Right atrium auricular region (tissue), 2 donors: ENCODE measurements at regions not wholly inside any gene's neighbourhood (a gene's known extent, or its start where the extent isn't known, plus 50 kb on each side); places are given as distances from the start of the nearest gene placed in this dataset.
"Not testable (repeated sequence)": the region's sequence is repeated elsewhere in the genome, so short reads cannot be mapped to it uniquely, and the experiment has no call there.

Source experiments
- DNase-seq: peaks from one replicate; pipeline ENCODE4 v3.0.0-alpha.2; 2019; ENCODE audit warnings: low spot score
- H3K27ac ChIP-seq, 2 donors: fragments of 200-600 bp; sonication (generic); 1 replicate in 1 of 2; 2 replicates in 1 of 2; pipeline ENCODE4 v1.5.1; 2016 to 2019
- H3K27me3 ChIP-seq, 2 donors: fragments of 200-600 bp; sonication (generic); one replicate each; pipeline versions ENCODE4 v1.5.1 to v1.6.0; 2017 to 2019
- H3K36me3 ChIP-seq: fragments of 200-600 bp; sonication (generic); one replicate; pipeline ENCODE4 v1.5.1; 2016
- H3K4me1 ChIP-seq, 2 donors: fragments of 200-600 bp; sonication (generic); one replicate each; pipeline versions ENCODE4 v1.5.1 to v1.6.0; 2017 to 2019
- H3K4me3 ChIP-seq, 2 donors: fragments of 200-600 bp; sonication (generic); 1 replicate in 1 of 2; 2 replicates in 1 of 2; pipeline ENCODE4 v1.5.1; 2017 to 2019; ENCODE audit warnings: mild to moderate bottlenecking in 1 of 2, moderate library complexity in 1 of 2
- H3K9me3 ChIP-seq, 2 donors: fragments of 200-600 bp; sonication (generic); one replicate each; pipeline ENCODE4 v1.5.1; 2019
- TF ChIP-seq, protein P1 (sequence below), 2 donors: fragments of 200-600 bp; sonication (generic); IDR thresholded peaks; one replicate each; pipeline ENCODE4 v1.5.1; 2019; ENCODE audit warnings: antibody characterized with exemption in 2 of 2

DNA sequence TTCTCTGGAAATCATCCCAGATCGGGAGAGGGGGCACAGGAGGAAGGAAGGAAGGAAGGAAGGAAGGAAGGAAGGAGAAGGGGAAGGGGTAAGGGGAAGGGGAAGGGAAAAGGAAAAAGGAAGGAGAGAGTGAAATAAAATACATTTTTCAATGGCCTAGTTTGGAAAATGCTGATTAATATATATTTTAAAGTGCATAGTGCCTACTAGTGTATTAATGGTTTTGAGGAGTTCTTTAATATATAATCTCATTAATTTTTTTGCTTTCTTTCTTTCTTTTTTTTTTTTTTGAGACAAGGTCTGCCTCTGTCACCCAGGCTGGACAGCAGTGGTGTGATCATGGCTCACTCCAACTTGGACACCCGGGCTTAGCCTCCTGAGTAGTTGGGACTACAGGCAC is 107.8 kb upstream of the FOLH1 start:
- Histone ChIP-seq H3K36me3 (no peaks in the 10 kb centered on the region), H3K27ac (no peak overlapping the region), H3K4me1 (no peaks in the 10 kb centered on the region), H3K27me3 (no peaks in the 10 kb centered on the region), H3K9me3 (no peaks in the 10 kb centered on the region), H3K4me3 (no peak overlapping the region)
- no peak for DNase-seq
- TF ChIP-seq, protein P1, sequence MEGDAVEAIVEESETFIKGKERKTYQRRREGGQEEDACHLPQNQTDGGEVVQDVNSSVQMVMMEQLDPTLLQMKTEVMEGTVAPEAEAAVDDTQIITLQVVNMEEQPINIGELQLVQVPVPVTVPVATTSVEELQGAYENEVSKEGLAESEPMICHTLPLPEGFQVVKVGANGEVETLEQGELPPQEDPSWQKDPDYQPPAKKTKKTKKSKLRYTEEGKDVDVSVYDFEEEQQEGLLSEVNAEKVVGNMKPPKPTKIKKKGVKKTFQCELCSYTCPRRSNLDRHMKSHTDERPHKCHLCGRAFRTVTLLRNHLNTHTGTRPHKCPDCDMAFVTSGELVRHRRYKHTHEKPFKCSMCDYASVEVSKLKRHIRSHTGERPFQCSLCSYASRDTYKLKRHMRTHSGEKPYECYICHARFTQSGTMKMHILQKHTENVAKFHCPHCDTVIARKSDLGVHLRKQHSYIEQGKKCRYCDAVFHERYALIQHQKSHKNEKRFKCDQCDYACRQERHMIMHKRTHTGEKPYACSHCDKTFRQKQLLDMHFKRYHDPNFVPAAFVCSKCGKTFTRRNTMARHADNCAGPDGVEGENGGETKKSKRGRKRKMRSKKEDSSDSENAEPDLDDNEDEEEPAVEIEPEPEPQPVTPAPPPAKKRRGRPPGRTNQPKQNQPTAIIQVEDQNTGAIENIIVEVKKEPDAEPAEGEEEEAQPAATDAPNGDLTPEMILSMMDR (IDR thresholded peaks at IDR 0.05) = no peak

DNA sequence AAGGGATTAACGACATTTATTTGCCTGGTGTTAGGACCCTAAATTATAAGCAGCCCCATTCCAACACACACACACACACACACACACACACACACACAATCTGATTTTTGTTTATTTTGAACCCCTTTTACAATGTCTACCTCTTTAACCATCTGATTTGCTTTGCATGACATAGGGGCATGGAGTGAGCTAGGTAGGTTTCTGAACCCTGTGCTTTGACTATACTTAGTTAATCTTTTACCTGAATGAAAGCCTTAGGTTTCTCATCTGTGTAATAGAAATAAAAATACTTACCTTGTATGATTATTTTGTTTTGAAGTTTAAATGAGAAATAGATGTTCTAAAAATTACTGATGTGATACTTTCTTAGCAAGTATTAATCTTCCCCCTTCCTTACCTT is 94.7 kb upstream of the FOLH1 start:
- TF ChIP-seq, protein P1 (IDR thresholded peaks at IDR 0.05) = no peak
- Histone ChIP-seq H3K4me1 (no peaks in the 10 kb centered on the region), H3K4me3 (no peak overlapping the region), H3K36me3 (no peaks in the 10 kb centered on the region), H3K27me3 (no peaks in the 10 kb centered on the region), H3K9me3 (no peaks in the 10 kb centered on the region), H3K27ac (no peak overlapping the region)
- DNase-seq = no peak

DNA sequence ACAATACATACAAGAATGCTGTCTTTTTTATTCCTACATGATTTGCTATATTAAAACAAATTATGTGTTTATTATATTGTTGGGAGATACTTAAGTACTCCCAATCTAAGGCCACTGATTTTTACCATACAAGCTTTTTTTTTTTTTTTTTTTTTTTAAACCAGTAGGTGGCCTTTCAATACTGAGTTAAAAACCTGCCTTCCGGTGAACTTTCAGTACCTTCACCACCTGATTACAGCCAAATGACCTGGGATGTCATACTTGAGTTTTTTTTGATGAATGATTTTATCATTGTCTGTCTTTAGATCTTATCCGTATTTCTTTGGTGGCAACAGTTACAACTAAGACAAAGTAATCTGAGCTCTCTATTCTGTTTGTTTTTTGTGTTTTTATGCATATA is 94.0 kb upstream of the FOLH1 start:
- no peaks in the 10 kb centered on the region for H3K4me1 ChIP-seq
- no peaks in the 10 kb centered on the region for H3K9me3 ChIP-seq
- no peak for DNase-seq
- no peaks in the 10 kb centered on the region for H3K36me3 ChIP-seq
- no peaks in the 10 kb centered on the region for H3K27me3 ChIP-seq
- TF ChIP-seq, protein P1 (IDR thresholded peaks at IDR 0.05) = no peak
- H3K4me3 ChIP-seq = no peak overlapping the region
- H3K27ac ChIP-seq = no peak overlapping the region

DNA sequence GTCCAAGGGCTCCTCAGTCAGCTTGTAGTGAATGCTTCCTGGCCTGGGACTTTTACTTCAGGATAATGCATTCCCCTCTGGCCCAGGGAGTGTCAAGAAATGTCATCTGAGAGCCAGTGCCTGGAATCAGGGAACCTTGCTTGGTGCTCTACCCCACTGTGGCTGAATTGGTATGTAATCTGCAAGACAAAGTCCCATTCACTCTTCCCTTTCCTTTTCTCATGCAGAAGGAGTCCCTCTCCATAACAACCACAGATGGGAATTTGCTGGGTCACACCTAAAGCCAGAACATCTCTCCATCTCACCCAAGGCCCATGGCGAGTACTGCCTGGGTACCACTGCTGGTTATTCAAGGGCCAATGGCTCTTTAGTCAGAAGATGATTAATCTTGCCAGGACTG is 89.6 kb upstream of the FOLH1 start:
- H3K27me3 ChIP-seq, H3K9me3 ChIP-seq, DNase-seq, H3K4me3 ChIP-seq, H3K27ac ChIP-seq, H3K4me1 ChIP-seq, H3K36me3 ChIP-seq: not testable (repeated sequence)

DNA sequence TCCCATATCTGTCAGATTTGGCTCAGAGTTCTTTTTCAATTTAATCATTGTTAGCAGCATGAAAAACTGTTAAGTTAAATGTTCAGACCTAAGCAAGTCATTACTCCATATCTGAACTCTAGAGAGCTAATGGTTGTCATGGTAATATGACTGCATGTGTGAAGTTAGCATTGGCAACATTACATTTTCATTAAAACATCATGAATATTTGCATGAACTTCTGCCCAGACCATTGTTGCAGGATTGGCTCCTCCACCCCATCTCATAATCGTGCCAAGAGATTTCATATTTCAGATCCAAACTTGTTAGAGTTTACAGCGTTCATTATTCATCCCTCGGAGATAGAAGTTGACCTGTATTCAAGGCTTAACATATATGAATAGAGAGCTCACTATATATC is 75.5 kb upstream of the FOLH1 start:
- not testable (repeated sequence) for DNase-seq

DNA sequence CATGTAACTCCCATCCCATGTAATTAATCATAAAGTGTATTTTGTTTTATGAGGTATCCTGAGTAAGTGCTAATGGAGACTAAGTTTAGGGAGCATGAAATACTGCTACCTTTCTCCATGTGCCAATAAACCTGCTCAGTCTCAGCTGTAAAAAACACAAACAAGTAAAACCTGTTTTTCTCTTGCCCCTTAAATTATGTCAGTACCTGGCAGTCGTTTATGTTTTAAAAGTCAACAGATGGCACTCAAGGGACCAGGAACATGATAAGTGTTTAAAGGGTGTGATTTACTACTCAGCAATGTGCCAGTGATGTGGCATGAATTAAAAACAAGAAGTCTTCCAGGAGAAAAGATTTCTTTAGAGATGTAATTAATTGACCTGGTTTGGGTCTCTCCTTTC is 74.9 kb upstream of the FOLH1 start:
- not testable (repeated sequence) for DNase-seq, H3K4me1 ChIP-seq, H3K36me3 ChIP-seq, H3K27ac ChIP-seq, H3K27me3 ChIP-seq, H3K9me3 ChIP-seq, H3K4me3 ChIP-seq

More for the DNA sequence above, 75.5 kb upstream of the FOLH1 start:
- not testable (repeated sequence) for H3K4me1 ChIP-seq, H3K4me3 ChIP-seq, H3K27ac ChIP-seq, H3K27me3 ChIP-seq, H3K9me3 ChIP-seq, H3K36me3 ChIP-seq

DNA sequence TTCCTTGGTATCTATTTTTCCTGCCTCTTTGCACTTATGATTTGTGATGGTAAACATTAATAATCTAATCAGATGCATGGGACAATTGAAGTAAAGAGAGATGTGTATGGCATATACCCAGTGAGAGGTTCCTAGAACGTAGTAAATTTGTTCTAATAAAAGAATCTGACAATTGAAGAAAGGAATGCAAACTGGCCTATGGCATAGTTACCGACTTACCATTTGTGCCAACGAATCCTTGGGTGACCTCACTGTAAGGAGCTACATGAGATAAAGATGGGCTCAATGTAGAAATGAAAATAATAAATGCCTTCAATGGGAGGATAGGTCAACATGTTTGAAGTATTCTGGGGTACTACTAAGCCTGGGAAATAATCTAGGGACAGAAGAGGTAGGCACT is 73.7 kb upstream of the FOLH1 start:
- H3K9me3 ChIP-seq, DNase-seq, H3K36me3 ChIP-seq, H3K4me3 ChIP-seq, H3K4me1 ChIP-seq, H3K27ac ChIP-seq, H3K27me3 ChIP-seq: not testable (repeated sequence)

DNA sequence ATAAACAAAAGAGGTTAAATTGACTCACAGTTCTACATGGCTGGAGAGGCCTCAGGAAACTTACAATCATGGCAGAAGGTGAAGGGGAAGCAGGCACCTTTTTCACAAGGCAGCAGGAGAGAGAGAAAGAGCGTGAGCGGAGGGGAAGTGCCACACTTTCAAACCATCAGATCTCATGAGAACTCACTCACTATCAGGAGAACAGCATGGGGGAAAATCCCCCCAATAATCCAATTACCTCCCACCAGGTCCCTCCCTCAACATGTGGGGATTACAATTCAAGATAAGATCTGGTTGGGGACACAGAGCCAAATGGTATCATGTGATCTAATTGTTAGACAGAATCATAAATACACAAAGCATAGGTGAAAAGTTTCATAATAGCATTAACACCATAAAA is 69.5 kb upstream of the FOLH1 start:
- not testable (repeated sequence) for H3K27me3 ChIP-seq, H3K4me3 ChIP-seq, H3K27ac ChIP-seq, H3K36me3 ChIP-seq, DNase-seq, H3K9me3 ChIP-seq, H3K4me1 ChIP-seq
